IMR-90 (cell line): ENCODE measurements at regions not wholly inside any gene's neighbourhood (a gene's known extent, or its start where the extent isn't known, plus 50 kb on each side); places are given as distances from the start of the nearest gene placed in this dataset.
A peak's percentile ranks its signal among the peaks of the same experiment; 100 is the strongest.

Experiments used
- ATAC-seq: fragments of 200-7000 bp; cut with Tn5 transposase; 2 replicates; pipeline ENCODE4 v1.9.1; 2020; ENCODE audit warnings: low read depth, mild to moderate bottlenecking, moderate library complexity
- BruUV-seq: library from RNA; stranded (reverse); fragments of 400-500 nt; replicated peaks from 2 replicates; lab custom pipeline; 2021; lab: Mats Ljungman, UMichigan
- CTCF ChIA-PET: fragments of 300-600 bp; formaldehyde crosslinking; extraction: SDS; loops from one replicate; lab custom pipeline; 2021; ENCODE audit warnings: antibody characterized with exemption; lab: Yijun Ruan, JAX
- POLR2A ChIA-PET: fragments of 300-600 bp; sonication (Branson Sonifier 250); formaldehyde crosslinking; loops from one replicate; lab custom pipeline; 2022; ENCODE audit warnings: antibody characterized with exemption; ENCODE audit not compliant: unreplicated experiment; lab: Charles Lee
- DNase-seq: peaks from one replicate; pipeline ENCODE4 v3.0.0; 2013
- H2AFZ ChIP-seq: replicated peaks from 2 replicates; pipeline ENCODE3; 2013; ENCODE audit warnings: low read length, mild to moderate bottlenecking; ENCODE audit not compliant: poor library complexity
- H2AK5ac ChIP-seq: 2 replicates; pipeline ENCODE4 v1.6.1; 2013; ENCODE audit warnings: low read depth, low read length, inconsistent platforms
- H2AK9ac ChIP-seq: replicated peaks from 2 replicates; pipeline ENCODE3; 2013; ENCODE audit warnings: mild to moderate bottlenecking, low read depth, low read length, moderate library complexity; ENCODE audit not compliant: poor library complexity
- H2BK120ac ChIP-seq: 2 replicates; pipeline ENCODE4 v1.6.1; 2013; ENCODE audit warnings: low read depth, low read length, inconsistent platforms
- H2BK15ac ChIP-seq: 3 replicates; pipeline ENCODE4 v1.6.1; 2013; ENCODE audit warnings: low read depth, low read length, inconsistent platforms
- H2BK20ac ChIP-seq: 2 replicates; pipeline ENCODE4 v1.6.1; 2013; ENCODE audit warnings: low read depth, mild to moderate bottlenecking, inconsistent platforms, low read length, moderate library complexity
- H2BK5ac ChIP-seq: 2 replicates; pipeline ENCODE4 v1.6.1; 2013; ENCODE audit warnings: mild to moderate bottlenecking, low read depth, low read length, inconsistent platforms; ENCODE audit not compliant: poor library complexity, severe bottlenecking
- H3K14ac ChIP-seq: replicated peaks from 2 replicates; pipeline ENCODE4 v1.6.1; 2013; ENCODE audit warnings: low read depth, low read length, inconsistent platforms
- H3K18ac ChIP-seq: 2 replicates; pipeline ENCODE4 v1.6.1; 2013; ENCODE audit warnings: low read depth, low read length, control low read depth
- H3K23ac ChIP-seq: 2 replicates; pipeline ENCODE4 v1.6.1; 2013; ENCODE audit warnings: low read depth, low read length, inconsistent platforms
- H3K27ac ChIP-seq: 2 replicates; pipeline ENCODE4 v1.5.1; 2013; ENCODE audit warnings: mild to moderate bottlenecking, control low read depth, low read length; ENCODE audit not compliant: insufficient read depth
- H3K27me3 ChIP-seq: 2 replicates; pipeline ENCODE4 v1.6.1; 2013; ENCODE audit warnings: low read length; ENCODE audit not compliant: control insufficient read depth, insufficient read depth
- H3K36me3 ChIP-seq: 2 replicates; pipeline ENCODE4 v1.6.1; 2013; ENCODE audit warnings: low read length, mixed read lengths; ENCODE audit not compliant: control insufficient read depth, insufficient read depth
- H3K4ac ChIP-seq: 2 replicates; pipeline ENCODE4 v1.6.1; 2013; ENCODE audit warnings: low read depth, low read length, inconsistent platforms
- H3K4me1 ChIP-seq: 2 replicates; pipeline ENCODE4 v1.6.1; 2013; ENCODE audit warnings: low read length, mixed read lengths; ENCODE audit not compliant: control insufficient read depth, insufficient read depth
- H3K4me2 ChIP-seq: 2 replicates; pipeline ENCODE4 v1.6.1; 2013; ENCODE audit warnings: low read depth, mild to moderate bottlenecking, control low read depth, low read length, moderate library complexity
- H3K4me3 ChIP-seq: 2 replicates; pipeline ENCODE4 v1.5.1; 2013; ENCODE audit warnings: low read depth, mild to moderate bottlenecking, control low read depth, low read length, moderate library complexity; ENCODE audit not compliant: insufficient read depth
- H3K56ac ChIP-seq: 2 replicates; pipeline ENCODE4 v1.6.1; 2013; ENCODE audit warnings: low read length, inconsistent platforms; ENCODE audit not compliant: insufficient read depth; ENCODE audit errors: extremely low read depth
- H3K79me1 ChIP-seq, 2 experiments: 2 replicates each; pipeline ENCODE4 v1.6.1; 2013; ENCODE audit warnings: low read length in 2 of 2, inconsistent platforms in 1 of 2, low read depth in 1 of 2
- H3K9ac ChIP-seq: 2 replicates; pipeline ENCODE4 v1.6.1; 2013; ENCODE audit warnings: low read depth, low read length, control low read depth
- H3K9me1 ChIP-seq: 2 replicates; pipeline ENCODE4 v1.6.1; 2013; ENCODE audit warnings: low read length, inconsistent platforms; ENCODE audit not compliant: insufficient read depth
- H3K9me3 ChIP-seq: 2 replicates; pipeline ENCODE4 v1.6.1; 2013; ENCODE audit warnings: low read length; ENCODE audit not compliant: control insufficient read depth, insufficient read depth
- H4K20me1 ChIP-seq: 2 replicates; pipeline ENCODE4 v1.6.1; 2013; ENCODE audit warnings: low read length, inconsistent platforms; ENCODE audit not compliant: insufficient read depth
- H4K5ac ChIP-seq: 2 replicates; pipeline ENCODE4 v1.6.1; 2013; ENCODE audit warnings: mild to moderate bottlenecking, low read depth, low read length, control low read depth
- H4K8ac ChIP-seq, 2 experiments: 2 replicates each; pipeline ENCODE4 v1.6.1; 2013; ENCODE audit warnings: low read depth in 2 of 2, low read length in 2 of 2, control low read depth in 1 of 2, inconsistent platforms in 1 of 2
- H4K91ac ChIP-seq: 2 replicates; pipeline ENCODE4 v1.6.1; 2013; ENCODE audit warnings: low read depth, low read length, inconsistent platforms; ENCODE audit not compliant: insufficient read depth
- BHLHE40 ChIP-seq: fragments of 150-350 bp; IDR thresholded peaks from 2 replicates; pipeline ENCODE4 v1.6.1; 2016; ENCODE audit warnings: mild to moderate bottlenecking, low read depth, low read length
- CHD1 ChIP-seq: IDR thresholded peaks from 2 replicates; pipeline ENCODE4 v1.6.1; 2012; ENCODE audit warnings: low read depth, low read length, improper control_type of control experiment
- CTCF ChIP-seq: conservative IDR thresholded peaks from 2 replicates; pipeline ENCODE4 v1.5.1; 2012; ENCODE audit warnings: mild to moderate bottlenecking, low read depth, low read length, improper control_type of control experiment
- FOS ChIP-seq: fragments of 150-350 bp; IDR thresholded peaks from 2 replicates; pipeline ENCODE4 v1.6.1; 2016; ENCODE audit warnings: low read depth, low read length
- MAZ ChIP-seq: IDR thresholded peaks from 2 replicates; pipeline ENCODE4 v1.6.1; 2012; ENCODE audit warnings: low read depth, mild to moderate bottlenecking, low read length, improper control_type of control experiment, moderate library complexity, borderline replicate concordance
- MXI1 ChIP-seq: IDR thresholded peaks from 2 replicates; pipeline ENCODE4 v1.6.1; 2012; ENCODE audit warnings: low read depth, mild to moderate bottlenecking, low read length, moderate library complexity, borderline replicate concordance
- NFE2L2 ChIP-seq: fragments of 150-350 bp; IDR thresholded peaks from 2 replicates; pipeline ENCODE4 v1.6.1; 2016; ENCODE audit warnings: low read depth, mild to moderate bottlenecking, low read length
- POLR2A ChIP-seq: IDR thresholded peaks from 2 replicates; pipeline ENCODE4 v1.6.1; 2012; ENCODE audit warnings: mild to moderate bottlenecking, low read depth, low read length
- RAD21 ChIP-seq: IDR thresholded peaks from 2 replicates; pipeline ENCODE4 v1.6.1; 2012; ENCODE audit warnings: low read length, improper control_type of control experiment
- RCOR1 ChIP-seq: IDR thresholded peaks from 2 replicates; pipeline ENCODE4 v1.6.1; 2012; ENCODE audit warnings: mild to moderate bottlenecking, low read length, improper control_type of control experiment; ENCODE audit not compliant: insufficient replicate concordance
- SMC3 ChIP-seq: fragments of 150-350 bp; IDR thresholded peaks from 2 replicates; pipeline ENCODE4 v1.6.1; 2016; ENCODE audit warnings: low read depth, mild to moderate bottlenecking, antibody characterized with exemption, low read length, moderate library complexity
- WGBS, 2 experiments: methylation state at CpG; one replicate each; pipeline versions ENCODE4 v1.1.5 to v1.1.7; 2013; ENCODE audit warnings: missing lambda C conversion rate in 2 of 2; ENCODE audit not compliant: insufficient read length in 1 of 2; ENCODE audit errors: extremely low coverage in 2 of 2; 5-methylcytosine and 5-hydroxymethylcytosine counted together
- dilution Hi-C: fragments of 300-500 bp; cut with HindIII; formaldehyde crosslinking; loops from one replicate; pipeline ENCODE4 v1.14.3; 2018; ENCODE audit warnings: low sequenced_read_pairs; ENCODE audit not compliant: unreplicated experiment
- in situ Hi-C: fragments of 300-500 bp; cut with MboI; formaldehyde crosslinking; loops from 3 replicates; pipeline ENCODE4 v1.14.3; 2019; ENCODE audit warnings: low sequenced_read_pairs, inconsistent platforms, mixed read lengths
- intact Hi-C: fragments of 100-400 bp; cut with micrococcal nuclease; formaldehyde crosslinking; loops from 2 replicates; pipeline ENCODE4 v1.10.0; 2022

GRCh38 chr2:58376592-58376991, 135.5 kb upstream of the FANCL start:
- no peak overlapping the region for H2BK20ac ChIP-seq
- DNase-seq = peak; percentile 0
- no peak overlapping the region for H3K14ac ChIP-seq
- H3K9ac ChIP-seq = no peak overlapping the region
- H3K27me3 ChIP-seq = no peaks in the 10 kb centered on the region
- 40% methylated on average over 1 of the region's 1 CpG; no CpG with 5 or more reads in 1 of the 2 experiments for WGBS, 2 experiments
- ChIA-PET POLR2A (no interaction called here), CTCF (no interaction called here)
- ATAC-seq = no peak
- H3K27ac ChIP-seq = no peak overlapping the region
- no peaks in the 10 kb centered on the region for H3K79me1 ChIP-seq
- BruUV-seq = no TSS peak
- H2AK5ac ChIP-seq = no peak overlapping the region
- H3K9me3 ChIP-seq = no peaks in the 10 kb centered on the region
- dilution Hi-C loops = no loop called here
- H2BK15ac ChIP-seq = no peak overlapping the region
- no peaks in the 10 kb centered on the region for H4K20me1 ChIP-seq
- H3K56ac ChIP-seq = no peak overlapping the region
- no peak overlapping the region for H4K91ac ChIP-seq
- H2BK5ac ChIP-seq = no peak overlapping the region
- no peak overlapping the region for H3K4me3 ChIP-seq
- no peak overlapping the region for H3K4ac ChIP-seq
- H4K5ac ChIP-seq = no peak overlapping the region
- H3K23ac ChIP-seq = no peak overlapping the region
- no peaks in the 10 kb centered on the region for H3K9me1 ChIP-seq
- no peak overlapping the region for H3K18ac ChIP-seq
- no peak overlapping the region for H2AK9ac ChIP-seq
- intact Hi-C loops = no loop called here
- H3K36me3 ChIP-seq = no peaks in the 10 kb centered on the region
- H2BK120ac ChIP-seq = no peak overlapping the region
- H3K4me2 ChIP-seq = no peak overlapping the region
- H3K4me1 ChIP-seq = no peaks in the 10 kb centered on the region
- TF ChIP-seq RAD21 (no peak), BHLHE40 (no peak), MXI1 (no peak), CTCF (no peak), POLR2A (no peak), SMC3 (no peak), MAZ (no peak), FOS (no peak), RCOR1 (no peak), NFE2L2 (no peak), CHD1 (no peak)
- in situ Hi-C loops = no loop called here
- no peak overlapping the region for H2AFZ ChIP-seq
- H4K8ac ChIP-seq = no peak overlapping the region
